ENCODE measurements at regions not wholly inside any gene's neighbourhood (a gene's known extent, or its start where the extent isn't known, plus 50 kb on each side); places are given as distances from the start of the nearest gene placed in this dataset.

GRCh38 chr6:67908379-67908778 lies 726.7 kb upstream of the ADGRB3 start:
- TF ChIP-seq CTCF (IDR thresholded peaks at IDR 0.05) (no peak), RCOR1 (IDR thresholded peaks at IDR 0.05; ENCODE audit: low read depth, low read length) (no peak), CEBPB (IDR thresholded peaks at IDR 0.05) (no peak), CHD4 (IDR thresholded peaks at IDR 0.05; ENCODE audit: borderline replicate concordance) (no peak)

Measured in A549 (cell line).